GM03348 (cell line): ENCODE measurements at regions not wholly inside any gene's neighbourhood (a gene's known extent, or its start where the extent isn't known, plus 50 kb on each side); places are given as distances from the start of the nearest gene placed in this dataset.
"Not testable (repeated sequence)": the region's sequence is repeated elsewhere in the genome, so short reads cannot be mapped to it uniquely, and the experiment has no call there.

Experiments
- DNase-seq: peaks from one replicate; pipeline ENCODE4 v3.0.0; 2012; ENCODE audit warnings: low spot score

DNA sequence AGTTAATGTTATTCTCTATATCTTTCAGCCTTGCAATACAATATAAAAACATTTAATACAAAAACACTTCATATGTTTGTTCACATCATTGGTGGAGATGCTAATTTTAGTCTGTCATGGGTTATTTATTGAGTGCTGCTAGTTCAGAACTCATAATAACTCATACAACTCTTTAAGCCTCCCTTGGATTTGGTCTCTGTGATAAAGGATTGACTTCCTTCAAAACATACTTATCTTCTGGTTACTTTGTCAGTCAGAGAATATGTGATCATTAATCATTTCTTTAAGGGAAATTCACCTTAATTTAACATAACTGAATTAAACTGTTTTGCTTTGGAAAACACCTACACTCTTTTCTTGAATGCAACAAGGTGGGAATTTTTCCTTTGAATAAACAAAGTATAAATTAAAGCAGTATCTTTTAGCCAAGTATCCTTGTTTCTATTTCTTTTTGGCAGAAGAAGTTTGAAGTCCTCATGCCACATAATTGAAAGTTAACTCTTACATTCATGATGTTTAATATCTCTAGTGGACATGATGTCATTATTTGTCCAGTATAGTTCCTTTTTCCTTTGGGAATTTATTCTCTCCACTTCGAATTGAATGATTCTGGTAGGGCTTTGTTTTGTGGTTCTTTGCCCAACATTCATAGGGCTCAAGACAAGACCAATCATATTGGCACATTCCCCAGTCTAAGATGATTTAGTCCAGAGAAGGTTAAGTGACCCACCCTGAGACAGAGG lies 133.2 kb upstream of the CENPW start:
- no peak for DNase-seq

DNA sequence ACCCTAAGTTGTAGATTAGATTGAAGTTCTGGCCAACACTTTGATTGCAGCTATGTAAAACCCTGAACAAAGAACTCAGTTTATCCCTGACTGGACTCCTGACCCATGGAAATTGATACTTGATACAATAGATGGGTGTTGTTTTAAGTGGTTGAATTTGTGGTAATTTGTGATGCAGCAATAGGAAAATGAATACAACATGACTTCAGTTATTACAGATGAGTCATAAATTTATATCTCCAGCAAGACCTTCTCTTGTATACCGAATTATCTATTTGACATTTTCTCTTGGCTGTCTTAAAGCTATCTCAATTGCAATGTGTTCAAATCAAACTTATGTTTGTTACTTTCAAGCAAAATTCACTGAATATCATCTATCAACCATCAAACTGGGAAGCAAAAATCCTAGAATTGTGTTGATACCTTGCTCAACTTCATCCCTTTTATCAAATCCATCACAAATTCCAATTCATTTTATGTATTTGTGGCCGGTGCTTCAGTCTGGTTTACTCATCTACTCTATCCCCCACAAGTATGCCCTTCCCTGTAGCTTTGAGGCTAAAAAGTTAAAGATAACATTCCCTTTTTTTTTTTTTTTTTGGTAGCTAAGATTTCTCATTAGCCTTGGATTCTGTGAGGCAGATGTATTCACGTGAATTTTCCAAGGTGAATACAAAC lies 129.4 kb upstream of the CENPW start:
- no peak for DNase-seq

DNA sequence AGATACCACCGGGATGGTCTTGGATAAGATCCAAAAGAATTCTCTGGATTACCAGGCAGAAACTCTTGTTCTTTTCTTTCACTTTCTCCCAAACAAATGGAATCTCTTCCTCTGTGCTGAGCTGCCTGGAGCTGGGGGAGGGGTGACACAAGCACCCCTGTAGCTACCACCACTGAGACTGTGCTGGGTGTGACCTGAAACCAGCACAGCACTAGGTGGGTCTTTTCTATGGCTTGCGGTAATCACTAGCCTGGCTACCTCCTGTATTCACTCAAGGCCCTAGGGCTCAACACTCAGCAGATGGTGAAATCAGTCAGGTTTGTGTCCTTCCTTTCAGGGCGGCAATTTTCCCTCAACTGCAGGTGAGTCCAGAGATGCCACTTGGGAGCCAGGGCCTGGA lies 122.4 kb upstream of the CENPW start:
- no peak for DNase-seq

DNA sequence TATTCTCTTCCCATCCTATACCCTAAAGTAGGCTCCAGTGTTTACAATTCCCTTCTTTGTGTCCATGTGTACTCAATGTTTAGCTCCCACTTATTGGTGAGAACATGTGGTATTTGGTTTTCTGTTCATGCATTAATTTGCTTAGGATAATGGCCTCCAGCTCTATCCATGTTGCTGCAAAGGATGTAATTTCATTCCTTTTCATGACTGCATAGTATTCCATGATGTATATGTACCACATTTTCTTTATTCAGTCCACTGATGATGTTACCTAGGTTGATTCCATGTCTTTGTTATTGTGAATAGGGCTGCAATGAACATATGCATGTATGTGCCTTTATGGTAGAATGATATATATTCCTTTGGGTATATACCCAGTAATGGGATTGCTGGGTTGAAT lies 119.0 kb upstream of the CENPW start:
- DNase-seq = not testable (repeated sequence)

DNA sequence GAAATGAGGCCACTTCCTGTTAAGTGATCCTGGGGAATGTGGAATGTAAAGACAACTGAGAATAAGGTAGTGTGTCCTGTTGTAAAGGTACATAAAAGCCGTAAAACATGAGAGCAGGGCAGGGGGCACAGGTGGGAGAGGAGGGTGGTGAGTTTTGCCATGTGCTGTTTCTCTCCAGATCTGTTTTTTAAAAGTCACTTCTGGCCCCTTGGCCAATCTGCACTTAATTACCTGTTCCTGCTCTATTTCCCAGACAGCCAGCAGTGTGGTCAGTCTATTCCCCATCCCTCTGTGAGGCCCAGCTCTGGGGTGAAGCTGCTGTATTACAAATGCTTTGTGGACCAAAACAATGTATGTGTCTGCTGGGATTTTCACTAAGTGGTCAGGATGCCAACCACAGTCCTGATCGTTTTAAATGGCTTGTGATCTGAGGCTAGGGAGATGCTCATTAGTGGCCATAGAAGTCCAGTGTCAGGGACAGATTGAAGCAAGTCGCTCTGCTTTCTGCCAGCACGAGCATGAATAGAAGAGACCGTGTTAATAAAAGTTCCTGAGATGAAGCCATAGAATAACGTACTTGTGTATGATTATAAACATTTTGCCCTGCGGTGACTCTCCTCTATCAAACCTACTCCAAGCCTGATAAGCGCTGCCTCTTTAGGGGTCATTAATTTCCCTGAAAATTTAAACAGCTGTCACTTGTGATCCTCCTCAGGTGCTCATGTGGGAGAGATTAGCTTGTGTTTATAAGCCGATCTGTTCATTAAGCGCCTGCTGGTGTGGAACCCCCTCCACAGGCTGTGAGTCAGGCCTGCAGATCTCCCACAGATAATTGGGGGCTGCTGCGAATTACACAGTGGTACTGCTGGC lies 111.8 kb upstream of the CENPW start:
- DNase-seq = no peak

DNA sequence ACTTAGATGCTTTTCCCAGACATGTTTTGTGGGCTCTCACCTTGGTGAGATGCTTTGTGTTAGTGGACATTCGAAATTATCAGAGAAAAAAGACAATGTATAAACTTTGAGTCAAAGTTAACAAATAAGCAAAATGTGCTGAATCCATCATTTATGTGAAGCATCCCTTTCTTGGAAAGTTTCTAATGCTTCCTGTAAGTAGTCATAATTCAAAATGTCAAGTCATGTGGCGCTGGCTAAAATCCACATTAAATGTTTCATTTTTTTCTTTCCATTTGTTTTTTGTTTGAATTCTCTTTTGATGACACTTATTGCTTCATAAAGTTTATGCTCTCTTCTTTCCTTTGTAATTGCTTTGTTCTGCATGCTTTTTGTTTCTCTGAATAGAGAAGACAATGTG lies 107.2 kb upstream of the CENPW start:
- DNase-seq = no peak

DNA sequence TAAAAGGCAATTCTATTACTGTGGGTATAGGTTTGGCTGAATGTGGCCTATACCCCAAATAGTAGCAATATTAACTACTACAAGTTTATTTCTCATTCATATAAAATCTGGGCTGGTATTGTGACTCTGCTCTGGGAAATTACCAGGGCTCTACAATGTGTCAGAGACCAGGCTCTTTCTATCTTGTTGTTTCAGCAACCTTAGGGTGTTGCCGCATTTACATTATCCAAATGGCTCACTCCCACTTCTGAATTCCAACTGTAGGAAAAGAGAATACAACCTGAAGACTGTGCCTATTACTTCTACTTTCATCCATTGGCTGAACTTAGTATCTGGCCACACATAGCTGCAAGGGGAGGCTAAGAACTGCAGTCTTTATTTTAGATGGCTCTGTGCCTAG lies 106.7 kb upstream of the CENPW start:
- DNase-seq = no peak

DNA sequence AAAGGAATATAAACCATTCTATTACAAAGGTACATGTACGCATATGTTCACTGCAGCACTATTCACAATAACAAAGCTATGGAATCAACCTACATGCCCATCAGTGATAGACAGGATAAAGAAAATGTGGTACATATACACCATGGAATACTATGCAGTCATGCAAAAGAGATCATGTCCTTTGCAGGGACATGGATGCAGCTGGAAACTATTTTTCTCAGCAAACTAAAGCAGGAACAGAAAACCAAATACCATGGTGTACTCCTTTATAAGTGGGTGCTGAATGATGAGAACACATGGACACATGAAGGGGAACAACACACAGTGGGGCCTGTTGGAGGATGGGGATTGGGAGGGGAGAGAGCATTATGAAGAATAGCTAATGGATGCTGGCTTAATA lies 104.6 kb upstream of the CENPW start:
- no peak for DNase-seq

DNA sequence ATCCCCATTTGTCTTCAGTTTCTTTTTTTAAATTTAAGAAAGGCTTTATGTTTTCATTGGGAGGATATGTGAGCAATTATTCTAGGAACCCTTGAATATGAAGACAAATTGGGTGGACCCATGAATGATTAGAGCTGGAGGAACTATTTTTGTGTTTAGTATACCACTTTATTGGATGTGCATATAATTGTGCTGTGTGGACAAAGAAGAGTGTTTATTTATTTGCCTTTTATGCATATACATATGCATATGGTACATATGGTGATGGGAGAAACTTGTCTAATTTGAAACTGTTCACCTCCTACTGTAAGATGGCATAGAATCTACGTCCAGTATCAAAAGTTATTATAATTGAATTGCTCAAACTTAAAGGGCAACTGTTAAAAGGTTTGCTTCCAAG lies 94.8 kb upstream of the CENPW start:
- no peak for DNase-seq

DNA sequence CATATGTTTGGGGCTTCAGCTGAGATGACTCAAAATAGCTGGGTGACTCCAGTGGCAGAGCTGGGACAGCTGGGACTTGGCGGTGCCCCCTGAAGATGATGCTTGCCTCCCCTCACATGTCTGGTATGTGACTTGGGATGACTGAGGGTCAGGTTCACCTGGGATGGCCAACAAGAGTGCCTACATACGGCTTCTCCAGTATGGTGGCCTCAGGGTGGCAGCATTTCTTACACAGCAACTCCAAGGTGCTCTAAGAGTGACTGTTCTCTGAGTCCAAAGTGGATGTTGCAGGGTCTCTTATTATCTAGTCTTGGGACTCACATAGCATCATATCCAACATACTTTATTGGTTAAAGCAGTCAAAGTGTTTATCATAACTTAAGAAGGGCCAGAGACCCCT lies 87.8 kb upstream of the CENPW start:
- no peak for DNase-seq

DNA sequence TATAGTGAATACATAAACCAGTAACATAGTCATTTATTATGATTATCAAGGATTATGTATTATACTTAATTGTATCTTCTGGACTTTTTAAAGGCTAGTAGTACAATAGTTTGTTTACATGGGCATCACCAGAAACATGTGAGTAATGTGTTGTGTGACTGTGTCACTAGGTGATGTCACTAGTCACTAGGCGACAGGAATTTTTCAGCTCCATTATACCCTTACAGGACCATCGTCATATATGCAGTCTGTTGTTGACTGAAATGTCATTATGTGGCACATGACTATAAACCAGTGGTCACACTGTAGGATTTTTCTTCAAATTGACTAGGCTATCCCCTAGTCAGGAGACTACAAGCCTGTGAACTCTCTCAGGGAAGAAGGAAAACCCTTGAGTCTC lies 86.5 kb upstream of the CENPW start:
- DNase-seq = no peak

DNA sequence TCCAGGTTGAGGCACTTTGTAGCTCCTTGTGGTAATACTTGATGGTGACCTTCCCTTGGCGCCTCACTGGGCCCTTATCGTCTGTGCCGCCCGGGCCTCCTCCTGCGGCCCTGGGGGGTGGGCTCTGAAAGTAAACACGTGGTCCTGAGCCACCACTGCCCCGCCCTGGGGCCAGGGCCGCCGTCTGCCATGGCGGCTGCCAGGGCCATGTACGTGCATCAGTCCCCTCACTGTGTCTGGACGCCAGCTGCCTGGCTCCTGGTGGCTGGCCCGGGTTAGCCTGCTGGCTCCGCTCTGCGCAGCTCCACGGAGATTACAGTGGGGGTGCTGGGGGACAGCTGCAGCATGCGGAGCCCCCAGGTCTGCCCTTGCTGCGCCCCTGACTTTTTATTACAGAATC lies 81.8 kb upstream of the CENPW start:
- DNase-seq = no peak

DNA sequence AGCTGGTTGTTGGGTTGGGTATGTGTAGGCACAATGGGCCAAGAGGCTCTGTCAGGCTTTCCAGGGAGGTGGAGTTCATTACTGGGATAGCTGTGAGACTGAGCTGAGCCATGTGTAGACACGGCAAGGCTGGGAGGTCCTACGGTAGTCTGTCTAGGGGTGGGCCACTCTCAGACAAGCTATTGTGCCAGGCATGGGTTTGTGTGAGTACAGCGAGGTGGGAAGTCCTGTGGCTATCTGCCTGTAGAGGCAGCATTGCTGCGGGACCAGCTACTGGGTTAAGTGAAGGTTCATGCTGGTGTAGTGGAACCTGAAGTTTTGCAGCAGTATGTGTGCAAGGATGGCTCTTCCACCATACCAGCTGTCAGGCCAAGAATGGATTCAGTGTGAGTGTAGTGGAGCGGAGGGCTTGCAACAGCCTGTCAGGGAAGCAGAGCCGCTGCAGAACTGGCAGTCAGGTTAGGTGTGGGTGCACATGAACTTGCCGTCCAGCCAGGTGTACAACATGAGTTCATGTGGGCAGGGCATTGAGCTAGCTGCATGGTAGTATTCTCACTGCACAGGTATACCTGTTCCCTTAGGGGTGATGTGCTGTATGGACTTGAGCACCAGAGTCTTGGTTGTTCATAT lies 78.0 kb upstream of the CENPW start:
- no peak for DNase-seq

DNA sequence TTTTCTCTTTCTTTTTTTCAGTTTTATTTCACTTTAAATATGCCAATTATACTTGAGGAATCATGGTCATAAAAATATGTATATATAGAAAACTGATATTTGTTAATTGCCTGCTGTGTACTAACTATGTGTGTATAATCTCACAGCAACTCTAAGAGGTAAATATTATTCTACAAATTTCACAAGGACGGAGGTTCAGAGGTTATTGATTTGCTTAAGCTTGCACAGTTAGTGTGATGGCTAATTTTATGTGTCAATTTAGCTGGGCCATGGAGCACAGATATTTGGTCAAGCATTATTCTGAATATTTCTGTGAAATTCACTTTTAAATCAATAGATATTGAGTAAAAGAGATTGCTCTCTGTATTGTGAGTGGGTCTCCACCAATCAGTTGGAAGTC lies 75.7 kb upstream of the CENPW start:
- no peak for DNase-seq

DNA sequence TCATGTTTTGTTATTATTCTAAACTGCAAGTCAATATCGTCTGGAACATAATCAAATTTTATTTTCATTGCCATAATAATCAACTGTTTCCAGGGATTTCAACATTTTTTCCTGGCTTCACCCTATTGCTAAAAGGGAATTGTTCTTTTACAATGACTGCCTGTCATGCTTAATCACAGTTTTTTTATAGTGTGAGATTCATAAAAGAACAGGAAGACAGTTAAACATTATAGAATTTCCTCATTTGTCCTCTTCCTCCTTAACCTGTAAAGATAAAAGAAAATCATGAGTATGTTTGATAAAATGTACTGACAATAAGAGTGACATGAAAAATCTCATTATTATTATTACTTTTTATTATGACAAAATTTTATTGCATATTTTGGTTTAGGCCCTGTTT lies 73.3 kb upstream of the CENPW start:
- DNase-seq = no peak

DNA sequence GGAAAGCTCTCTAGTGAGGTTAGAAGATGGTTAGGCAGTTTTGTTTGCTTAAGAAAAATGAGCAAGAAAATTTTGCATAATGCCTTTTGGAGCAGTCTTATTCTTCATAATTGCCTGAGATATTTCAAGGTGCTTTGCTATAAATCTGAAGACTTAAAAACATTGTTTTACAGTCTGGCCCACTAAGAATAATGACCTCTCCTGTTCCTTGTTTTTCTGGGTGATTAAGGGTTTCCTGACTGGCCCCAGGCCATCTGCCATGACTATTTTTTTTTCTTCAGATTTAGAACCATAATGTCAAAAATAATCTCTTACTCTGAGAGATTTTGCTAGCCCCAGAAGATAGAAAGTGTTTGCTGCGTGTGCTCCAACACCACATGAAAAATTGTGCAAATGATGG lies 72.3 kb upstream of the CENPW start:
- no peak for DNase-seq

DNA sequence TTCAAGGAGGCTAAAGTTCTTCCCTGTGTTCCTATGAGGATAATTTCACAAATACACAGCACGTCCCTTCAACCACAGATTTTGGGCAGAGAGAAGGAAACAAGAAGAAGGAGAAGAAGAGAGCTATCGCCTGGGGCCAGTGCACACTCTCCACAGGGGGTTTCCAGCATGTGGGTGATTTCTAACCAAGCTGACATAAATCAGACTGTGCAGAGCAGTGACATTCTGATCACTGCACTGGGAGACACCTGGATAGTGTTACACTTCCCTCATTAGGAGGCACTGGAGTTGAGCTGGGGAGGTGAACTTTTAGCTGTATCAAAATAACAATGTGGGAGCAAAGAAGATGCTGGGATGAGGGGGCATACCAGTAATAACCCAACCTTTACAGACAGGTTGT lies 71.8 kb upstream of the CENPW start:
- no peak for DNase-seq

DNA sequence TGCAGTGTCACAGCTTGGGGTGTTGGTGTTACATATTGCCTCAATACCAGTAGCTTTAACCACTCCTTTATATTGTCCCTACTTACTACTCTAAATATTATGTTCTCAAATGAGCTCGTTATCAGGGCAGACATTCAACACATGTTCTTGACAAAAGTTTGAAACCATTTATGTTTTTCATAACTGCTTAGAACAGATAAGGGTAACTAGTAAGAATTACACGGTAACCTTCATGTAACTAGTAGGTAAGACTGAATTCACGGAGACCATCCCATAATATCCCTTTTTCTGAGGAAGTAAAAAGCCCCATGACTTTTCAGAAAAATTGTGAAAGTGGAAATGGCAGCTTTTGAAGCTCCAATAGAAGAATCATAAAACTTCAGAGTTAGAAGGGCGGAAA lies 59.6 kb upstream of the CENPW start:
- no peak for DNase-seq

DNA sequence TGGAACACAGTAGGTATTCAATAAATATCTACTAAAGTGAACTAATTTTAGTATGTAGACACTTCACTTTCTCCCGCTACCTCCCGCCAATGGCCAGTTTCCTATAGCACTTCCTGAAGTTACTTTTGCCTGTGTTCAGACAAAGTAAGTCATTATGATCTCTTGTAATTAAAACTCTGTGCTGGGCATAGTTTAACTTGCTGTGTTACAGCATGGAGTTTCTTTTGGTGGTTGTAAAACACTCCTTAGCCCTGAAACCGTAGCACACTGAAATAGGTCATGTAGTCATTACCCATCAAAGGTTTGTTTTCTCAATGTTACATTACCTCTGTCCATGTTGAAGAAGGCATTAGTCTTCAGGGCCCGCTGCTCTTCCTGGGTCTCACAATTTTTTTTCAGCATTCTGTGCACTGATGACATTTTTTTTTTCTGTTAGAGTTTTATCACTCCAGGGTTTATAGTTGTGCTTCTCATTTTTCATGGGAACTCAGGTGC lies 54.0 kb upstream of the CENPW start:
- no peak for DNase-seq
